ENCODE measurements at regions not wholly inside any gene's neighbourhood (a gene's known extent, or its start where the extent isn't known, plus 50 kb on each side); places are given as distances from the start of the nearest gene placed in this dataset.

DNA sequence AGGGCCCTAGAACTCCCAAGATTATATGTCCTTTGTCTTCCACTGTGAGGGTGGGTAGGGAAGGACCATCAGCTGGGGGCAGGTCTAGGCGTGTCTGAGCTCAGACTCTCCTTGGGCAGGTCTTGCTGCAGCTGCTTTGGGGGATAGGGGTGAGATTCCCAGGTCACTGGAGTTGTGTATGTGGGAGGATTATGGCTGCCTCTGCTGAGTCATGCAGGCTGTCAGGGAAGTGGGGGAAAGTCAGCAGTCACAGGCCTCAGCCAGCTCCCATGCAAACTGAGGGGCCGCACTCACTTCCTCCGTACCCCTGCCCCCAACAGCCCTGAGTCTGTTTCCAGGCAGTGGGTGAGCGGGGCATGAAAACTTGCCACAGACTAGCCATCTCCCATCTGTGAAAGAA is 600.8 kb downstream of the DIAPH3 start:
- in situ Hi-C loops (cut with MboI; ENCODE audit: low sequenced_read_pairs) = no loop called here

DNA sequence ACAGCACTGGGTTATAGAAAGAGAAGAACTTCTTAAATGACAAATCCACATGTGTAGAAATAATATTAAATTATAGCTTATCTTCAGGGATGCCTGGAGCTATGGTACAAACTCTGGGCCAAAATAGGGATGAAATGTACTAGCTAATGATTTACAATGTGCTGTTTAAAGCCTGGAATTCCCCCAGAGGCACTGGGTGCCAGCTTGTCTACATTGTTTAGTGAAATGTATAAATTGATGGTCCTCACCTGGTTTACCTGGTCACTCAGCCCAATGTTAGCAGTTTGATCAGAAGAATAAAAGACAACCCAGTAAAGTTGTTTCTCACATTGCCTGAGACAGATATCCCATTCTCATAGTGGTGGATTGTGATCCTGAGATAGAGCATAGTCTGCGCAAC is 597.2 kb downstream of the DIAPH3 start:
- in situ Hi-C loops (cut with MboI; ENCODE audit: low sequenced_read_pairs) = no loop called here

DNA sequence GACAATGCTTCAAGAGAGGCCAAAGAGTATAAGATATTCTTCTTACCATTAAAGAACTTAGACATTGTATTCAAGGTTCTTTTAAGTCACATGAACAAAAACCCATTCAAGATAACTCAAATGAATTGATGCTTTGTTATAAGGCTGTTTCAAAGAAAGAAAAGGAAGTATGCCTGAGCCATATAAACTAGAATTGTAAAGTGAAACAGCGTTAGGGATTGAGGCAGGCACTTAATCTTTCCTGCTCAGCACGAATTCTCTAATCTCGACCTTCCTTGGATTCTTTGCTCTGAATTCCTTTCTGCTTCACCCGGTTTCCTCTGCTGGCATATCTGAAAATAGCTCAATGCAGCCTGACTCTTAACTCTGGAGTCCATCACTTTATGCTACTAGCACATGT is 595.4 kb downstream of the DIAPH3 start:
- in situ Hi-C loops (cut with MboI; ENCODE audit: low sequenced_read_pairs) = no loop called here

DNA sequence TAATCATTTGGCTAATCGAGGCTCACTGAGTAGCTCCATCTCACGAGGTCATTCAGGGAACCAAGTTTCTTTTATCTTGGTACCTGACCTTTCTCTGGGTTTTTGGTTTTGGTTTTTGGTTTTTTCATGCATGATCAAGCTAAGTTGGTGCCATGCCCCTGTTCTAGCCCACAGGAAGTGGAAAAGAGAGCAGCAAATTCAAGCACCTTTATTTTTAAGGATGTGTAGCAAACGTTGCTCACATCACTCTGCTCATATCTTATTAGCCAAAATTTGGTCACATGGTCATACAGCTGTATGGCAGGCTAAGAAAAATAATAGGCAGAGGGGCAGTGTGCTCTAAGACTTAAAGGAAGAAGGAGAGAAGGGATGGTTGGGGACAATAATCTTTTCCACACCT is 593.5 kb downstream of the DIAPH3 start:
- in situ Hi-C loops (cut with MboI; ENCODE audit: low sequenced_read_pairs) = no loop called here

DNA sequence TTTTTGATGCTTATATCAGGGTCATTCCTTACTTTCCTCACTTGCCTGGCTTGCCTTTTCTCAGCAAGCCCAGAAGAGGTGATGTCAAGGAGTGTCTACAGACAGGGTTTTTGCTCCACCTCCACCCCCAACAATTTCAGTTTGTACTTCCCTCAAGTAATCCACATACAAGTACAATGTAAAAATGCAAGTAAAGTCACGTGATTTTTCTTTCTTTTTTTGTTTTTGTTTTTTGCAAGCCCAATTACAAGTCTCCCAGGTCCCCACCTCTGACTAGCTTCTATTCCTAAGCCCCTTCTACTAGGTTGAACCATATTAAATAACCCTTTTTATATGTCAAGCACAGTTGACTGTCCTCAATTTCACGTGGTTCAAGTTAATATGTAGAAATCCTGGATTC is 579.6 kb downstream of the DIAPH3 start:
- in situ Hi-C loops (cut with MboI; ENCODE audit: low sequenced_read_pairs) = no loop called here

DNA sequence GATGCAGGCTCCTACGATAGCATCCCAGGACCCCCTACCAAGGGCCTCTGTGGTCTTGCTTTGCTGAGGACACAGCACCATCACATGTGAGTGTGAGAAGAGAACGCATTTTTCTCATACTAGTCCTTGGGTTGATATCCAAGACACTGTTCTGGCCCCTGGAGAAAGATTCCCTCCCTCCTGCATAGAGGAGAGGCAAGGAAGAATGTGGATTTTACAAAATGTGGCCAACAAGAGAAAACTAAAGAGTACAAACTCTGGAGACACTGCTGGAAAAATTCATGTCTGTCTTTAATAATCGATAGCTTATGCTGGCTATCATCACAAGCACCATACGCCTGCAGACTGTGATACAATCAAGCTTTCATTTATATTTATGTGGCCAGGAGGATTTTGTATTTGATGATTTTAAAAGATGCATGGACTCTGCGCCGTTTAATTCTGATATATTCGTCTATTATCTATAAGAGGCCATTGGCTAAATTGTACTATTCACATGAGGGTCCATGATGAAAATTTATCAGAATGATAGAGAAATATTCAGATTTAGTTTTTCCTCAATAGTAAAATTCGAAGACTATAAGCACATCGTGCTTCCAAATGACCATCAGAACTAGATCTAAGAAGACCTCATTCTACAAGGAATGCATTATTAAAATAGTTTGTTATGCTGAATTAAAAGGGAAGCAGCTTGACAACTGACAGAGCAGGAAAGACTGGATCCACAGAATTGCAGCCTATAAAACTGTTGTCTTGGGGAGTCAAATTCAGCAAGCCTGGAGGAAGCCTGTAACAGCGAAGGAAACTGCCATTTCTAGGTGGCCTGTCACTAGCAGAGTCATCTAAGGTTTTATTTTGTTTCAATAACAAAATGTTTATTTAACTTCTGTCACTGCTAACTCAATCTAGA is 578.7 kb downstream of the DIAPH3 start:
- in situ Hi-C loops (cut with MboI; ENCODE audit: low sequenced_read_pairs) = no loop called here

DNA sequence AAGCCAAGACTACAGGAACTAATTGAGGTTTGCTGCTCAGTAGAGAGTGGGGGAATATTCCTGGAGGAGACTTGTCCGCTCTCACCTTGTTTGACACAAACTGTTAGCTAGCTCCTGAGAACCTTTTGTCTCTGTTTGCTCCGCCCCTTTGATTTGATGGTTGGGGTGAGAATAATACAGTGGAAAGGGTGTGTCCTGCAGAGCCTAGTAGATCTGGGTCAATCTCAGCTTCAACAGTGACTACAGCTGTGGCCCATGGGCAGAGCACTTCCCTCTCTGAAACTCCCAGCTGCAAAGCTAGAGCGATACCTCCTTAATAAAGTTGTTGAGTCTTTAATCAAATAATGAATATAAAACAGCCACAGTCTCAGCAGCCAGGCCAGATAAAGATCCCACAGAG is 576.7 kb downstream of the DIAPH3 start:
- in situ Hi-C loops (cut with MboI; ENCODE audit: low sequenced_read_pairs) = no loop called here

DNA sequence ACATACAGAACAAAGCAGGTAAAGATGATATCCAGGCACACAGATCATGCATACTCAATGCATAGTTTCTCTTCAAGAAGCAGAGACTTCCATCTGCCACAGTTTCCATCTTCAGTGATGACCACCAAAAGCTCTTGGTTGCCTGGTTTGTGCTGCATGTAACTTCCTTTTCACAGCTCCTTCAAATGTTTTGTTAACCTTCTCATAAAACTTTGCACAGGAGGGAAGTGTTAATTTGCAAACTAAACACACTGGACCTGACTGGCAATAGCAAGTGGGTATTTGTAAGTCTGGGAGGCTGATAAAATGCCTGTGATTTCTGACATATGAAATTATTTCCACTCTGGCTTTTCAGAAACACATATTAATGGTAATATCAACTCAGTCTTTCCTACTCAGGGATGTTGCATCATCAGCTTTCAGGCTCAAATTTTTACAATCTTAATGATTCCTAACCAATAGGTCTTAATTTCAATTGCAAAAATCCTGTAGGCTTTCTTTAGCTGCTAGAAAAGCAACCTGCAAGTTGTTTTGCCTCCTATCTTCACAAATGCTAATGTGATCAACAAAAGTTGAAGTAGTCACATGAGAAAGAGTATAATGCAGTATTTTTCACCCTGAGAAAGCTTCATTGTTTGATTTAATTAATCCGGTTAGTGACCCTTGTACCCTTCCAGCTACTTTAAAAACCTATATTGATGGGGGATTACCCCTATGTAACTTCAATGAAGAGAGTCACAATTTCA is 575.6 kb downstream of the DIAPH3 start:
- in situ Hi-C loops (cut with MboI; ENCODE audit: low sequenced_read_pairs) = no loop called here

DNA sequence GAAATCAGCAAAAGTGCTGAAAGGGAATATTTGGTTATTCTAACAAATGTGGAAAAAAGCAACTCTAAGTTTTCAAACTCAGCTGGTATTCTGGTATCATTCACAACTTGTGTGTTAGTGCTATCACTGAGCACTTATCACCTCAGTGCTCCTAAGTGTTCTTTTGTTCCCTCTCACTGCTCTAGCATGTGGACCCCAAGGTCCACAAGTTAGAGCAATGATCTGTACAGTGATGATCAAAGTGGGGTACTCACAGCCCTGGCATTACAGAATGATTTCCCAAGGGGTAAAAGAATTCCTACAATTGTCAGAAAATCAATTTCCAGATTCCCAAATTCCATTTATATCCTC is 575.0 kb downstream of the DIAPH3 start:
- in situ Hi-C loops (cut with MboI; ENCODE audit: low sequenced_read_pairs) = no loop called here

DNA sequence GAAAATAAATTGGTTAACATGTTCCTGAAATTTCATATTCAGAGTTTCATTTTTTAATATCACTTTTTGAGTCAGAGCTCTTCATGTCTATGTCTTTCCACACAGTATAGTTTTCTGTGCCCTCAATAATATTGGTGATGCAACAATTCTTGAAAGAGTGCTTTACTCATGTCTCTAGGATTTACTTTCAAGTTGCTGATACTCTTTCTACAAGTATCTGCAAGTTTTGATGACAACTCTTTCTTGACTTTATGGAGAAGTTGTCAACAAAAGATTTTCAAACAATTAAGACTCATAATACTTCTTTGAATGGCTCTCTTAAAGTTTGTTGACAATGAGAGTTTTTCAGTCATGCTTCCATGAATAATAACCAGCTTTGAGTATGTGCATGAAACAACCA is 561.7 kb downstream of the DIAPH3 start:
- in situ Hi-C loops (cut with MboI; ENCODE audit: low sequenced_read_pairs) = no loop called here

DNA sequence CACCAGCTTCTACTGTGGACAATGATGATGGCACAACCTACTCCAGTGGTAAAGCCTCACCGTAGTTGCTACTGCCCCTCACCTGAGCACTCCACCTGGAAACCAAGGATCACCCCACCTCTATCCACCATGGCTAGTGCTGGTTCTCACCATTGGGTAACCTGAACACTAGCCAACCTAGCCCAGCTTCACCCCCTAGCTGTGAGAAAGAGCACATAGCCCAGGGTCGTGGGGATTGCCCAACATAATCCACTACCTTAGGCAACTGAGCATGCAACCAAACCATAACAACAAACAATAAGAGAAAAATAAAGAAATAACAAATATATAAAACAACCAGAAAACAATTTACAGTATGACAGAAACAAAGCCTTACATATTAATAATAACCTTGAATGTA is 560.1 kb downstream of the DIAPH3 start:
- in situ Hi-C loops (cut with MboI; ENCODE audit: low sequenced_read_pairs) = no loop called here

DNA sequence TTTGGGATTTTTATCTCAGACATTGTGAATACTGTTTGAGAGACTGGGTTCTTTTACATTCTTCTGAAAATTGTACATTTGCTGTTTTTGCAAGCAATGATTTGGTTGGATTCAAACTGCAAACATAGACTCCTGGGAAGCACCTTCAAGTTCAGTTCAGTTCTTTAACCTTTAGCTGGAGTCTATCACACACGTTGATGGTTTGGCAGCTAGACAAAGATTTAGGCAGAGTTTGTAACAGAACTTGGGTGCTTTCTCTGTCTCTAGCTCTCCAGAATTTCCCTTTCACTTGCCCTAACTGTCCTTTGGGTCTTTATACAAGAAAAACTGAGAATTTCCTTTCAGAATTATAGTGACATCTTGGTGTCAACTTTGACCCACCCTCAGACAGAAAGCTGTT is 556.6 kb downstream of the DIAPH3 start:
- in situ Hi-C loops (cut with MboI; ENCODE audit: low sequenced_read_pairs) = no loop called here

DNA sequence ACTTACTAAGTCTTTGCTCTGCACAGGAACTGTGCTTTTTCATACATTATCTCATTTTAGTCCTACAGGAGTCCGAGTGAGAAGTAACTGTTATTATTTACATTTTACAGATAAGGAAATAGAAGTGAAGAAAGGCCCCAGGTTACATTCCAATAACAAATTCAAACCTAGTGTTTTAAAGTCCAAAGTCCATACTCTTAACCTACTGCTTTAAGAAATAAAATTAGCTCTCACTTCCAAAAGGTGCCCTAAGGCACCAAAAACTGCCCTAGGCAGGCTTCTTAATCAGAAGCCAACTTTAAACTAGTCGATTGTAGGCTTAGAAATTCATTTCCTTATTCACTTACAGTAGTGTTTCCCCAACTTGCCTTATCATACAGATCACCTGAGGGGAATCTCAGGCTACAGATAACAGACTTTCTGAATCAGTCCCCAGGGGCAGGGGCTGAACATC is 555.9 kb downstream of the DIAPH3 start:
- in situ Hi-C loops (cut with MboI; ENCODE audit: low sequenced_read_pairs) = no loop called here

DNA sequence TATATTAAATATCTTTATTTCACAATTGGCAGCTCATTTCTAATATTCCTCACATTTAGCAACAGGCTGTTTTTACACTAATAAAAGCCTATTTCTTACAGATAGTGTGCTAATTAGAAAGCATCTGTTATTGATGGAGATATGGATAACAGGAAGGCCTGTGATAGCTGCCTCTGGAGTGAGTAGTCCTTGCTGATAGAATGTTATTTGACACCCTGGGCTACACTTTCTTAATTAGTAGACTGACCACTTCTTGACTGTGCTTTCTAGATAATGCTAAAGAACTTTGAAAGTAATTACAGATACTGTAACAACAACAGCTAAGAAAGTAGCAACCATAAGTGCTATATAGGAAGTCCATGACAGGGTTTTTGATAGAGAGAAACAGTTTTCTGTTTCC is 554.3 kb downstream of the DIAPH3 start:
- in situ Hi-C loops (cut with MboI; ENCODE audit: low sequenced_read_pairs) = no loop called here
